NT2/D1 (cell line): ENCODE measurements at regions not wholly inside any gene's neighbourhood (a gene's known extent, or its start where the extent isn't known, plus 50 kb on each side); places are given as distances from the start of the nearest gene placed in this dataset.

Source experiments
- YY1 ChIP-seq: IDR thresholded peaks from 2 replicates; pipeline ENCODE4 v1.6.1; 2011; ENCODE audit not compliant: insufficient read length, insufficient read depth
- ZNF274 ChIP-seq: IDR thresholded peaks from 2 replicates; pipeline ENCODE4 v1.6.1; 2011; ENCODE audit warnings: mild to moderate bottlenecking, low read depth, low read length

GRCh38 chr5:163190283-163190682, 247.1 kb upstream of the CCNG1 start:
- no peak for TF ChIP-seq ZNF274
- no peak for TF ChIP-seq YY1
